H1 (cell line): ENCODE measurements at regions not wholly inside any gene's neighbourhood (a gene's known extent, or its start where the extent isn't known, plus 50 kb on each side); places are given as distances from the start of the nearest gene placed in this dataset.

ENCODE experiments used
- SIX5 ChIP-seq: IDR thresholded peaks from 2 replicates; pipeline ENCODE4 v1.6.1; 2011; ENCODE audit warnings: mild to moderate bottlenecking, low read depth, low read length

DNA sequence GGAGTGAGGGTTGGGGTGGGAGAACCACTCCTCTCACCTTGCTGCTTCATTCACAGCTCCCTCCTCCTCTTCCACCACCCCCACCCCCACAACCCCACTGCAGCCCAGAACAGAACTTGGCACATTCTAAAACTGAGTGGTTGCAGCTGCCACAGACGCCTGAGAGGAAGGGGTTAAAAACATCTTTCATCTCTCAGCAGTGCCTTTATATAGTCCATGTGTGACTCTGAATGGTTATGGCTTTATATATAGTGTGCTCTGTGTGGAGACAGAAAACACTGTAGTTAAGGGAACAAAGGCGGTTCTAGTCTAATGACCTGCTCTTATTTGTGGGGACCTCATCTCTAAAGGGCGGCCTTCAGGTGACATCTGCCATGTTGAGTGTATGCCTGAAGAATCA is 144.8 kb downstream of the BCOR start (continued):
- TF ChIP-seq SIX5, result no peak
- TF ChIP-seq, all 59 proteins: peak for 0
